HG03025 (cell line): ENCODE measurements at regions not wholly inside any gene's neighbourhood (a gene's known extent, or its start where the extent isn't known, plus 50 kb on each side); places are given as distances from the start of the nearest gene placed in this dataset.
"Not testable (repeated sequence)": the region's sequence is repeated elsewhere in the genome, so short reads cannot be mapped to it uniquely, and the experiment has no call there.

Experiments used
- ATAC-seq: cut with Tn5 transposase; IDR thresholded peaks from one replicate; pipeline ENCODE4 v1.9.1; 2021; ENCODE audit warnings: mild to moderate bottlenecking, moderate library complexity; ENCODE audit not compliant: unreplicated experiment, low FRiP score

GRCh38 chr2:210859314-210859713, 302.9 kb downstream of the CPS1 start:
- ATAC-seq, result no peak

GRCh38 chr2:210860276-210860675, 303.9 kb downstream of the CPS1 start:
- no peak for ATAC-seq

GRCh38 chr2:210861038-210861665, 304.8 kb downstream of the CPS1 start:
- no peak for ATAC-seq

GRCh38 chr2:210862283-210863065, 306.1 kb downstream of the CPS1 start:
- no peak for ATAC-seq

DNA sequence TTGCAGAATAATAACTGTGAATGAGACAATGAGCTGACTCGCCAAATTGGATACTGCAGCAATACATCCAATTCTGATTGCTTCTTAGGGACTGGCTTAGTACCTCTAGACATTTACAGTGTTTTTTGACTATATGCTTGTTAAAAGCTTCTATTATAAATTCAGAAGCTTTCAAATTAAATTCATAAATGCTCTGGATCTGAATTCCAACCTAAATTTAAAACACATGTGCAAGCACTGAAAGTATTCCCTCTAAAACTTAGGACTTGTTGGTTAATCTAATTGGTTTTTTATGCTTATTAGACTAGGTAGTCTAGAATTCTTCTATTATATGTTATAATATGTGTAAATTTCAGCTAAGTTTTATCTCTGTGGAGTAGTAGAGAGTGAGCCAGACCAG, 306.9 kb downstream of the CPS1 start:
- no peak for ATAC-seq

GRCh38 chr2:210871566-210871965, 315.2 kb downstream of the CPS1 start:
- not testable (repeated sequence) for ATAC-seq

DNA sequence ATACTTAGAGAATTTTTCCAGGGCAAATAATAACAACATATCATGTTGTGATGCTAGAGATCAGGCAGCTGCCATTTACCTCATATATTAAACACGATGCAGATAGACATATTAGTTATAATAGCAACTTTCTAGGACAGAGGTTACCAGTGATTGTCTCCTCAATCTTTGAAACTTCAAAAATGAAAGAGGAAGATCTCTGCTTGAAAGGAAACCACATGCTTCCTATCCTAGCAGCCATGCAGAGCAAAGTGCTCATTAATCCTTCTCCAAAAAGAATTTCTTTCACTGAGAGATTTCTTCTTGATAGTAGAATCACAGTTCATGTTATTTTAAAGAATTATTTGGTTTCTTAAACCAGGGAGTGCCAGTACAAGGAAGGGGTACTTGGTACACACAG, 317.2 kb downstream of the CPS1 start:
- no peak for ATAC-seq

GRCh38 chr2:210884227-210884626, 327.8 kb downstream of the CPS1 start:
- ATAC-seq, result no peak

DNA sequence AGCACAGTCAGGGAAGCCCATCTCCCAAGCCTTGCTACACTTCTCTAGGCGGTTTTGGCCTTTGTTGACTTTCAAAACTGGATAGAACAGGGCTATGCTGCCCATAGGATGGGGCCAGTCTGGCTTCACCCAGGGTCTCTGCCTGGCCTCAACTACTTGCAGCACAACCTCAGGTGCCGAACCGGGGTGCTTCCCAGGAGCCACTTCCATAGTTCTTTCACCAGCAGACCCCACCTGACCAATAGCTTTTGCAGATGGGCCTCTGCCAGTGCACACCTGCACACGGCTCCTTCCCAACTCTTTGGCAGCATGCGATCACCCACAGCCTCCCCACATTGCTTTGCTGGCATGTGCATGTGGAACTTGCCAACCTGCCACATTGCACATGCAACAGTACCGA, 331.6 kb downstream of the CPS1 start:
- no peak for ATAC-seq

DNA sequence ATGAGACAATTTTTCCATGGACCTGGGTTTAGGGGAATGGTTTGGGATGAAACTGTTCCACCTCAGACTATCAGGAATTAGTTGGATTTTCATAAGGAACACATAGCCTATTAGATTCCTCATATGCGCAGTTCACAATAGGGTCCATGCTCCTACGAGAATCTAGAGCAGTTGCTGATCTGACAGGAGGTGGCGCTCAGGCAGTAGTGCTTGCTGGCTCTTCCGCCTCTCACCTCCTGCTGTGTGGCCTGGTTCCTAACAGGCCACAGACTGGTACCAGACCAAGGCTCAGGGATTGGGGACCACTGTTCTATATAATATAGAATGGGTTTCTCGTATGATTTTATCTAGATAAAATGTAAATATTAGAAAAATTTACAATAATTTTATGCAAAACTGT, 338.7 kb downstream of the CPS1 start:
- ATAC-seq, result no peak

DNA sequence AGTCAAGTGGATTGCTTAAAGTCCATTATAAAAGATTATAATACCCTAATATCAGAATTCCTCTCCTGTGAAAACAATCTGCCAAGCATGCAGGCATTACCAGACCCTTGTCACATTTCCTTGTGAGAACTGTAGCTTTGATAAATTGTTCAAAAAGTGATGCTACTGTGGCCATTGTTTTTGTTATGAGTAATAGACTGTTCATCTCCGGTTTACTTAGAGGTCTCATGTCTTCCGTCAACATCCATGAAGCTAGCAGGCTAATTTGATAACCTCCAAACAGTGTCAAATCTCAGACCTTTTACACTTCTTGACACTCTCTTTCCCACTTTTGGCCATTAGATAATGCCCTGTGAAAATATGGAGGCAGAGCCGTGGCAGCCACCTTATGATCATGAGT, 342.7 kb downstream of the CPS1 start:
- no peak for ATAC-seq

DNA sequence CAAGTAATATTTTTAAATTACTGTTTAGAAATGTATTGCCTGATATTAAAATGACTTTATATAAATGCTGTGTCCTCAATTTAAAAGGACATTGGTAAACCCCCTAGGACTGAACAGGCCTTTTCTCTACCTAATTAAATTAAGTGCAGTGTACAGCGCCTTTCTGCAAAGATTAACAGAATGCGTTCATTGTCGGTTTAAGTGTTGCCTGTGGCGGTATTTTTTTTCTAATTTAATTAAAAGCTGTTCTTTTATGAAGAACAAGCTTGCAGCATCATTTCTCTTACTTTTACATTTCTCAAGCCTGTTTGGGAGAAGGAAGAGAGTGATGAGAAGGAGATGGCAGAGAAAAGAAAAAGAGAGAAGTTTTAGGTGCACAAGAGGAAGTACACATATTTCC, 344.9 kb downstream of the CPS1 start:
- no peak for ATAC-seq

DNA sequence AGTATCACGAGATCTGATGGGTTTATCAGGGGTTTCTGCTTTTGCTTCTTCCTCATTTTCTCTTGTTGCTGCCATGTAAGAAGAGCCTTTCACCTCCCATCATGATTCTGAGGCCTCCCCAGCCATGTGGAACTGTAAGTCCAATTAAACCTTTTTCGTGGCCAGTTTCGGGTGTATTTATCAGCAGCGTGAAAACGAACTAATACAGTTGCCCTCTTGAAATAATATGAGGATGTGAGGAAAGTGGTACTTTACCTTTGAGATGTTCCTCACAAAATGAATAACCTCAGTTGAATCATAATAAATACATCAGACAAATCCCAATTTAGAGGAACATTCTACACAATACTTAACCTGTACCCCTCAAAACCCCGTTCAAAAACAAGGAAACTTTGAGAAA, 356.4 kb downstream of the CPS1 start:
- no peak for ATAC-seq

GRCh38 chr2:210913461-210913860, 357.1 kb downstream of the CPS1 start:
- ATAC-seq, result no peak

GRCh38 chr2:210915912-210916311, 359.5 kb downstream of the CPS1 start:
- ATAC-seq, result no peak

DNA sequence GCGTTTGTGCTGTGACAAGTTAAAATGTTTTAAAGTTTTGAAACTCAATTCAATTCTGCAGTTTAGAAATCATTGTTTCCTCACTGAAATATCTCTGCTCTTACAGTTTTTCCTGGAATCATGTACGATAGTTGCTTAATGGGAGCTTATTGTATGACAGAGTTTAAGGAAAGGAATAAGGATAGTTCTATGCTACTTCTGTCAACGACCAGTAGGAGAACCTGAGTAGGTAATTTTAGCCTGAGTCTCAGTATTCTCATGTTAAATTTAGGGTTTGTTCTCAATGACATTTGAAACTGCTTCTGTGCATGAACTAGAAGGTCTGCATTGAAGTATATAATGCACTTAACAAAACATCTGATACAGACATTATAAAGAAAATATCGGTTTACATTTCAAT, 361.1 kb downstream of the CPS1 start:
- no peak for ATAC-seq

GRCh38 chr2:210919128-210919527, 362.7 kb downstream of the CPS1 start:
- no peak for ATAC-seq

GRCh38 chr2:210922419-210922818, 366.0 kb downstream of the CPS1 start:
- ATAC-seq, result no peak

DNA sequence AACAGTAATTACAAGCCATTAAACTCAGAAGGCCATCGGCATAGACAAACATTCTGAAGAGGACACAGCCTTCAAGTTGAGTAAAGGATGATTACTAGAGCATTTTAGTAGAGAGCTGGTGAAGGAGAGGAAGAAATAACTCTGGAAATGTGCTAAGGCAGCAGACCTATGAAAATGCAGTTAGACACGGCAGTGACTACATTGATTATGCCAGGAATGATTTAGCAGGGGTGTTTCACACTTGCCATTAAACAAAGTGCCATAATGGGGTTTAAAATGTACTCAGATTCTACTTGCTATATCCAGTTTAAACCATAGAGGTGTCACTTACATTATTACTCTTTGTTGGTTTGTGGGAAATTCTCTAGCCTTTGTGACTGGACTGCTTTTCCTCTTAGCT, 372.3 kb downstream of the CPS1 start:
- no peak for ATAC-seq

- ATAC-seq, result no peak
These were observed 381.8 kb downstream of the CPS1 start for GRCh38 chr2:210938228-210938627.

DNA sequence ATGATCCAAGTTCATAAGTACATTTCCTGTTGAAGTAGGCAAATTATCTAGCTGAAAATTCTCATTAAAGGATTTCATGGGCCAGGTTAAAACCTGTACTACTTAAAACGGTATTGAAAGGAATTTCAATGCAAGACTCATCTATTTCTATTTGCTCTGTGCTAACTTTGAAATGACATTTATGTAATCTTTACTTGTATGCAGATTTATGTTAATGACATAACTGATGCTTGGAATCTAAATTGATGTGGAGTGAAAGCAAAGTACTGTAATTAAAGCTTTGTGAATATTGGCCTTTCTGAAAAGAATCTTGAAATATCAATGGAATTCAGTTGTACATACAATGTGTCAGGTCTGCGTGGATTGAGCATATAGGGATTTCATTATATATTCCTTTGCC, 390.0 kb downstream of the CPS1 start:
- no peak for ATAC-seq

GRCh38 chr2:210950434-210951060, 394.1 kb downstream of the CPS1 start:
- not testable (repeated sequence) for ATAC-seq
